A549 (cell line): ENCODE measurements at regions not wholly inside any gene's neighbourhood (a gene's known extent, or its start where the extent isn't known, plus 50 kb on each side); places are given as distances from the start of the nearest gene placed in this dataset.

Experiments used
- CTCF ChIP-seq: fragments of >200 bp; sonication (Bioruptor Twin); formaldehyde crosslinking; IDR thresholded peaks from 3 replicates; pipeline ENCODE4 v1.5.1; 2016
- ELK1 ChIP-seq: fragments of 150-350 bp; IDR thresholded peaks from 2 replicates; pipeline ENCODE4 v1.6.1; 2014; ENCODE audit warnings: low read depth, mild to moderate bottlenecking, low read length
- EP300 ChIP-seq, 2 experiments: fragments of >200 bp; sonication (Bioruptor Twin); formaldehyde crosslinking; IDR thresholded peaks; 2 replicates in 1 of 2; 3 replicates in 1 of 2; pipeline ENCODE4 v1.6.1; 2016 to 2017
- MAFK ChIP-seq: fragments of 450-650 bp; IDR thresholded peaks from 2 replicates; pipeline ENCODE4 v1.6.1; 2014; ENCODE audit not compliant: partially characterized antibody
- MAX ChIP-seq: IDR thresholded peaks from 2 replicates; pipeline ENCODE4 v1.6.1; 2012
- PHF8 ChIP-seq: fragments of 200-600 bp; sonication (generic); IDR thresholded peaks from 2 replicates; pipeline ENCODE4 v1.6.1; 2016; ENCODE audit warnings: low read depth, mild to moderate bottlenecking, antibody characterized with exemption, moderate library complexity, borderline replicate concordance

- no peak for TF ChIP-seq MAFK
- TF ChIP-seq PHF8: no peak
- no peak for TF ChIP-seq MAX
- no peak for TF ChIP-seq CTCF
- TF ChIP-seq EP300 (IDR thresholded peaks at IDR 0.05): no peak
- no peak for TF ChIP-seq ELK1
These were observed 583.9 kb downstream of the NXPH1 start for GRCh38 chr7:9017286-9017685.
